Ectodermal cell (in vitro differentiated cells): ENCODE measurements at regions not wholly inside any gene's neighbourhood (a gene's known extent, or its start where the extent isn't known, plus 50 kb on each side); places are given as distances from the start of the nearest gene placed in this dataset.

Experiments used
- H3K27ac ChIP-seq: 2 replicates; pipeline ENCODE4 v1.7.0; 2013; ENCODE audit warnings: mild to moderate bottlenecking, low read depth, low read length; ENCODE audit not compliant: insufficient read depth, poor library complexity, severe bottlenecking
- H3K27me3 ChIP-seq: 2 replicates; pipeline ENCODE4 v1.7.0; 2013; ENCODE audit warnings: mild to moderate bottlenecking, low read length; ENCODE audit not compliant: insufficient read depth, control insufficient read depth, poor library complexity, severe bottlenecking
- H3K36me3 ChIP-seq: one replicate; pipeline ENCODE4 v1.7.0; 2013; ENCODE audit warnings: low read length; ENCODE audit not compliant: control insufficient read depth, insufficient read depth
- H3K4me1 ChIP-seq: one replicate; pipeline ENCODE4 v1.7.0; 2013; ENCODE audit warnings: low read length; ENCODE audit not compliant: control insufficient read depth, insufficient read depth
- H3K4me3 ChIP-seq: 2 replicates; pipeline ENCODE4 v1.7.0; 2013; ENCODE audit warnings: low read depth, low read length, control low read depth; ENCODE audit not compliant: insufficient read depth
- H3K9me3 ChIP-seq: 2 replicates; pipeline ENCODE4 v1.7.0; 2013; ENCODE audit warnings: mild to moderate bottlenecking, low read length, moderate library complexity; ENCODE audit not compliant: control insufficient read depth
- WGBS, 2 experiments: methylation state at CpG; one replicate each; pipeline ENCODE4 v1.1.7; 2013; ENCODE audit warnings: missing lambda C conversion rate in 2 of 2; 5-methylcytosine and 5-hydroxymethylcytosine counted together

GRCh38 chrX:4825550-4825949 is 1112.1 kb upstream of the PRKX start:
- no peak overlapping the region for H3K4me3 ChIP-seq
- H3K4me1 ChIP-seq = no peaks in the 10 kb centered on the region
- no peaks in the 10 kb centered on the region for H3K9me3 ChIP-seq
- H3K27me3 ChIP-seq = no peaks in the 10 kb centered on the region
- H3K27ac ChIP-seq = no peak overlapping the region
- H3K36me3 ChIP-seq = no peaks in the 10 kb centered on the region
- WGBS, 2 experiments = 88 to 90% methylated on average over 2 to 3 of the region's 3 CpGs

- no peaks in the 10 kb centered on the region for H3K4me1 ChIP-seq
- H3K9me3 ChIP-seq = no peaks in the 10 kb centered on the region
- no peak overlapping the region for H3K27ac ChIP-seq
- no peaks in the 10 kb centered on the region for H3K36me3 ChIP-seq
- H3K4me3 ChIP-seq = no peak overlapping the region
- whole genome bisulfite sequencing, 2 experiments = 98% methylated on average over 4 of the region's 4 CpGs; no CpG with 5 or more reads in 1 of the 2 experiments
- no peaks in the 10 kb centered on the region for H3K27me3 ChIP-seq
Measured at GRCh38 chrX:4809571-4809970, 1096.1 kb upstream of the PRKX start.

- Histone ChIP-seq H3K27me3 (no peaks in the 10 kb centered on the region), H3K27ac (no peak overlapping the region)
Measured at GRCh38 chrX:4805502-4805901, 1092.1 kb upstream of the PRKX start.

GRCh38 chrX:4800756-4801155 is 1087.3 kb upstream of the PRKX start:
- Histone ChIP-seq H3K4me1 (no peaks in the 10 kb centered on the region), H3K4me3 (no peak overlapping the region), H3K27me3 (no peaks in the 10 kb centered on the region), H3K27ac (no peak overlapping the region), H3K9me3 (no peaks in the 10 kb centered on the region), H3K36me3 (no peaks in the 10 kb centered on the region)
- WGBS, 2 experiments = 89 to 92% methylated on average over 2 to 4 of the region's 4 CpGs

More at GRCh38 chrX:4805502-4805901, 1092.1 kb upstream of the PRKX start:
- no peak overlapping the region for H3K4me3 ChIP-seq
- 96 to 100% methylated on average over 4 of the region's 4 CpGs for WGBS, 2 experiments
- no peaks in the 10 kb centered on the region for H3K9me3 ChIP-seq
- H3K4me1 ChIP-seq = no peaks in the 10 kb centered on the region
- H3K36me3 ChIP-seq = no peaks in the 10 kb centered on the region

- WGBS, 2 experiments = no CpG with 5 or more reads among the region's 1 CpG
- Histone ChIP-seq H3K36me3 (no peaks in the 10 kb centered on the region), H3K4me1 (no peaks in the 10 kb centered on the region), H3K4me3 (no peak overlapping the region), H3K27ac (no peak overlapping the region), H3K27me3 (no peaks in the 10 kb centered on the region), H3K9me3 (no peaks in the 10 kb centered on the region)
Measured at GRCh38 chrX:4787971-4788370, 1074.5 kb upstream of the PRKX start.

GRCh38 chrX:4764888-4765287 is 1051.4 kb upstream of the PRKX start:
- H3K27ac ChIP-seq = no peak overlapping the region
- no peaks in the 10 kb centered on the region for H3K36me3 ChIP-seq
- H3K4me3 ChIP-seq = no peak overlapping the region
- 92% methylated on average over 1 of the region's 2 CpGs; no CpG with 5 or more reads in 1 of the 2 experiments for WGBS, 2 experiments
- no peaks in the 10 kb centered on the region for H3K9me3 ChIP-seq
- no peaks in the 10 kb centered on the region for H3K27me3 ChIP-seq
- no peaks in the 10 kb centered on the region for H3K4me1 ChIP-seq

GRCh38 chrX:4762196-4762595 is 1048.7 kb upstream of the PRKX start:
- no peaks in the 10 kb centered on the region for H3K9me3 ChIP-seq
- no peak overlapping the region for H3K4me3 ChIP-seq
- WGBS, 2 experiments = 82 to 96% methylated on average over 3 of the region's 3 CpGs
- H3K27ac ChIP-seq = no peak overlapping the region
- no peaks in the 10 kb centered on the region for H3K27me3 ChIP-seq
- H3K36me3 ChIP-seq = no peaks in the 10 kb centered on the region
- no peaks in the 10 kb centered on the region for H3K4me1 ChIP-seq

- no peaks in the 10 kb centered on the region for H3K36me3 ChIP-seq
- 88 to 89% methylated on average over 7 to 8 of the region's 8 CpGs for WGBS, 2 experiments
Measured at GRCh38 chrX:4754878-4755604, 1041.6 kb upstream of the PRKX start.

GRCh38 chrX:4741024-4741423 is 1027.6 kb upstream of the PRKX start:
- H3K4me3 ChIP-seq = no peak overlapping the region
- no peaks in the 10 kb centered on the region for H3K9me3 ChIP-seq
- no peak overlapping the region for H3K27ac ChIP-seq
- no peaks in the 10 kb centered on the region for H3K4me1 ChIP-seq
- 90 to 92% methylated on average over 2 of the region's 5 CpGs for WGBS, 2 experiments
- no peaks in the 10 kb centered on the region for H3K27me3 ChIP-seq
- no peaks in the 10 kb centered on the region for H3K36me3 ChIP-seq

More at GRCh38 chrX:4754878-4755604, 1041.6 kb upstream of the PRKX start:
- Histone ChIP-seq H3K4me1 (no peaks in the 10 kb centered on the region), H3K27me3 (no peaks in the 10 kb centered on the region), H3K27ac (no peak overlapping the region), H3K9me3 (no peaks in the 10 kb centered on the region), H3K4me3 (no peak overlapping the region)

GRCh38 chrX:4735299-4735698 is 1021.9 kb upstream of the PRKX start:
- Histone ChIP-seq H3K27me3 (no peaks in the 10 kb centered on the region), H3K4me1 (no peaks in the 10 kb centered on the region), H3K4me3 (no peak overlapping the region), H3K27ac (no peak overlapping the region), H3K36me3 (no peaks in the 10 kb centered on the region), H3K9me3 (no peaks in the 10 kb centered on the region)
- WGBS, 2 experiments = 91 to 94% methylated on average over 2 of the region's 2 CpGs
